ENCODE measurements at regions not wholly inside any gene's neighbourhood (a gene's known extent, or its start where the extent isn't known, plus 50 kb on each side); places are given as distances from the start of the nearest gene placed in this dataset.
"Not testable (repeated sequence)": the region's sequence is repeated elsewhere in the genome, so short reads cannot be mapped to it uniquely, and the experiment has no call there.

- DNase-seq, result no peak
- Histone ChIP-seq H3K9me3 (replicated peaks in 1 of 3) (no peaks in the 10 kb centered on the region), H3K27me3 (no peaks in the 10 kb centered on the region), H3K4me3 (no peak overlapping the region), H3K36me3 (replicated peaks in 1 of 2) (no peaks in the 10 kb centered on the region), H3K4me1 (replicated peaks in 1 of 2) (peaks cover 0 to 14% of the 10 kb centered on the region in 2 donors), H3K27ac (no peak overlapping the region)
- WGBS, 4 donors, result 92 to 93% (median 92%) methylated on average over 4 of the region's 4 CpGs
- TF ChIP-seq CTCF (IDR thresholded peaks at IDR 0.05), result no peak
- TF ChIP-seq POLR2A (IDR thresholded peaks at IDR 0.05), result no peak
- intact Hi-C loops (cut with DNase I), result no loop called here
Measured at GRCh38 chr3:177711637-177712036, 514.4 kb upstream of the TBL1XR1 start.

- 87 to 95% (median 93%) methylated on average over 3 of the region's 3 CpGs for WGBS, 4 donors
- H3K4me3 ChIP-seq, result no peak overlapping the region
- H3K9me3 ChIP-seq (replicated peaks in 1 of 3), result no peaks in the 10 kb centered on the region
- H3K36me3 ChIP-seq (replicated peaks in 1 of 2), result no peaks in the 10 kb centered on the region
- no peak for TF ChIP-seq POLR2A (IDR thresholded peaks at IDR 0.05)
- TF ChIP-seq CTCF (IDR thresholded peaks at IDR 0.05), result no peak
- no peak for DNase-seq
- no peak overlapping the region for H3K27ac ChIP-seq
- peaks cover 0 to 14% of the 10 kb centered on the region in 2 donors for H3K4me1 ChIP-seq (replicated peaks in 1 of 2)
- intact Hi-C loops (cut with DNase I), result no loop called here
- H3K27me3 ChIP-seq, result no peaks in the 10 kb centered on the region
Measured at GRCh38 chr3:177713928-177714900, 516.9 kb upstream of the TBL1XR1 start.

DNA sequence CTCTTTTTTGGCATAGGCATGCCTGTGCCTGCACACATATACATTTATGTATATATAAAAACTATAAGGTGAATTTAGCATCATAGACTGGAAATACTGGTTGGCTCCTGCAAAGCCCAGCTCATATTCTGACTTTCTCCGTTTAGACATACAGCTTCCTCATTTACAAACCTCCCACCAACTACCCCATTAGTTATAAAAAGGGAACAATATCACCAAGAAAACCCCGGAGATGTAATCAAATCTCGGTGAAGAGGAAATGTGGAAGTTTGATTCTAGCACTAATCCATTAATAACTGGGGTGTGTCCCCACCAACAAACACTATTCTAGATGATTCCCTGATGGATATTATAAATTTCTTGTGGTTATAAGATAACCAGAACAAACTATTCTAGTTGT, 517.7 kb upstream of the TBL1XR1 start:
- Histone ChIP-seq H3K9me3 (replicated peaks in 1 of 3) (no peaks in the 10 kb centered on the region), H3K27me3 (no peaks in the 10 kb centered on the region), H3K4me1 (replicated peaks in 1 of 2) (peaks cover 0 to 14% of the 10 kb centered on the region in 2 donors), H3K36me3 (replicated peaks in 1 of 2) (no peaks in the 10 kb centered on the region), H3K27ac (no peak overlapping the region), H3K4me3 (no peak overlapping the region)
- intact Hi-C loops (cut with DNase I), result no loop called here
- 70 to 77% (median 72%) methylated on average over 3 of the region's 3 CpGs for WGBS, 4 donors
- DNase-seq, result no peak
- no peak for TF ChIP-seq POLR2A (IDR thresholded peaks at IDR 0.05)

GRCh38 chr3:177715980-177716379, 518.7 kb upstream of the TBL1XR1 start:
- intact Hi-C loops (cut with DNase I), result no loop called here
- Histone ChIP-seq H3K27me3 (no peaks in the 10 kb centered on the region), H3K4me1 (replicated peaks in 1 of 2) (peaks cover 0 to 14% of the 10 kb centered on the region in 2 donors), H3K27ac (no peak overlapping the region), H3K4me3 (no peak overlapping the region), H3K9me3 (replicated peaks in 1 of 3) (no peaks in the 10 kb centered on the region), H3K36me3 (replicated peaks in 1 of 2) (no peaks in the 10 kb centered on the region)
- TF ChIP-seq CTCF (IDR thresholded peaks at IDR 0.05) (no peak), POLR2A (IDR thresholded peaks at IDR 0.05) (no peak)
- no peak for DNase-seq
- WGBS, 4 donors, result 85 to 89% (median 86%) methylated on average over 3 of the region's 3 CpGs

DNA sequence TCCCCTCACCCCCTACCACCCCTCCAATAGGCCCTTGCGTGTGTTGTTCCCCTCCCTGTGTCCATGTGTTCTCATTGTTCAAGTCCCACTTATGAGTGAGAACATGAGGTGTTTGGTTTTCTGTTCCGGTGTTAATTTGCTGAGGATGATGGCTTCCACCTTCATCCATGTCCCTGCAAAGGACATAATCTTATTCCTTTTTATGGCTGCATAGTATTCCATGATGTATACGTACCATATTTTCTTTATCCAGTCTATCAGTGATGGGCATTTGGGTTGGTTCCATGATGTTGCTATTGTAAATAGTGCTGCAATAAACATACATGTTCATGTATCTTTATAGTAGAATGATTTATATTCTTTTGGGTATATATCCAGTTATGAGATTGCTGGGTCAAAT, 523.6 kb upstream of the TBL1XR1 start:
- H3K36me3 ChIP-seq (replicated peaks in 1 of 2); DNase-seq; H3K27me3 ChIP-seq; H3K4me3 ChIP-seq; intact Hi-C loops (cut with DNase I); H3K27ac ChIP-seq; H3K9me3 ChIP-seq (replicated peaks in 1 of 3): not testable (repeated sequence)
- 98 to 100% (median 98%) methylated on average over 3 of the region's 3 CpGs for WGBS, 4 donors
- H3K4me1 ChIP-seq (replicated peaks in 1 of 2), result peaks cover 0 to 30% of the 10 kb centered on the region in 2 donors

Measured in adrenal gland (tissue), 9 donors.